Germinal center (tissue), 1 donor: ENCODE measurements at regions not wholly inside any gene's neighbourhood (a gene's known extent, or its start where the extent isn't known, plus 50 kb on each side); places are given as distances from the start of the nearest gene placed in this dataset.
"Not testable (repeated sequence)": the region's sequence is repeated elsewhere in the genome, so short reads cannot be mapped to it uniquely, and the experiment has no call there.

Source experiments
- DNase-seq: peaks from one replicate; pipeline ENCODE4 v3.0.0; 2012; ENCODE audit warnings: mixed read lengths, low spot score

DNA sequence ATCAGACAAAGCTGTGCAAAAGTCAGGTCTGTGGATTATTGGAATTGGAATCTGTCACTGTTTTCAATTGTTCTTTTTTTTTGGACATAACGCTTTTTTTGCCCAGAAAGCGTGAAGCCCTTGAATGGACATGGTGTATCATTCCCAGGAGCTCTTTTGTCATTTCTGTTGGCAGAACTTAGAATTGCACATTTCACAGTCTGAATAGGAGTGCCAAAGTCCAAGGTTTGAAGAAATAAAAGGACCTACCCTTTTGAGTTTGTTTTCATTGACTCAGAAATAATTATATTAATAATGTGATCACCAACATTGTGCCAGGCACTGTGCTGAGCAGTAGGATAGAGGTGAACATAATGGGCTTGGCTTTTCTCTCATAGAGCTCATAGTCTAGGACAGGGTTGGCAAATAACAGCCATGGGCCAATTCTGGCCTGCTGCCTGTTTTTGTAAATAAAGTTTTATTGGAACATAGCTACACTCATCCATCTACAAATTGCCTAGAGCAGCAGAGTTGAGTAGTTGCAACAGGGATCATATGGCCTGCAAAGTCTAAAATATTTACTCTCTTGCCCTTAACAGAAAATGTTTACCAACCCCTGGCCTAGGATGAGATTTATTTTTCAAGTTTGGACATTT, 62.6 kb upstream of the ATXN1 start:
- DNase-seq, result no peak

DNA sequence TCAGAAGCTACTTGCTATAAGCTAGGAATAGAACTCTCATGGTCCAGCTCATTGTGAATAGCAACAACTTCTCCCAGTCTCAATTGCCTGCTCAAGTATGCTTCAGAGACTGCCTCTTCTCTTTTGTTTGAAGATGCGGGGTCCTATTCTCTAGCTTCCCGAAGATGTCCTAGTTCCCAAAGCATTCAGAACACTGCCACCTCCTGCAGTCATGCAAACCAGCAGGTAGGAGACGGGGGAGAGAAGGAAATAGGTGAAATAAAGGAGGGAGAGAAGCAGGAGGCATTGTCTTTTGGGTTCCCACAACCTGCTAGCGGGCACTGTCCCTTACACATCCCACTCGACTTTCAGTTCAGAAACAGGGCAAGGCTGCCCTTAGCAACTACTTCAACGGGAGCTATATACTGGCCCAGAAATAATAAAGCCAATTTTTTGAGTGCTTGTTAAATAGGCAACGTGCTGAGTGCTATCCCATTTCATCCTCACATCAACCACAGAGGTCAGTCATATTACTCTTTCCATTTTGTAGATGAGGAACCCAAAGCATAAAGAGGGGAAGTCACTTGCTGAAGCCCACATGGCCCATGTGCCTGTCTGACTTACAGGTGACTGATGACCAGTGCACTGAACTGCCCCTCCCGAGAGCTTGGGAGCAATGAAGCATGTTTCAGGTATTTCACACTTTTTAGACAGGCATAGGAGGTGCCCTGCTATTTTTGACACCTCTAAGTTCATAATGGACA, 61.9 kb upstream of the ATXN1 start:
- DNase-seq, result no peak

DNA sequence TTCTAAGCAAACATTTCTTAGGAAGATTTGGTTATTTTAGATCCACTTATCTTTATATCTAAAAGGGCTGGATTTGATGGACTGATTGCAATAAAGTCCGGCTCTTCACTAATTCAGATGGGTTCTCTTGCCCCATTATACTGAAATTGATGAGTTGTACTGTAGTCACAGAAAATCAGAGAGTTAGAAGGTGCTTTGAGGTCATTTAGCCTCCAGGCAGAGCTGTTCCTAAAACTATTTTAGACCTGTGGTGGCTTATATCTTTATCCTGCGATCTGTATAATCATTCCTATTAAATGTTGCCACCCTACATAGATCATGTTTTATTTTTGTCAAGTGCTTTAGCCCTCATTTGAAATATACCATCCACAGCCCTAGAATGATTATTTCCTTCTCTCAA, 61.3 kb upstream of the ATXN1 start:
- no peak for DNase-seq

DNA sequence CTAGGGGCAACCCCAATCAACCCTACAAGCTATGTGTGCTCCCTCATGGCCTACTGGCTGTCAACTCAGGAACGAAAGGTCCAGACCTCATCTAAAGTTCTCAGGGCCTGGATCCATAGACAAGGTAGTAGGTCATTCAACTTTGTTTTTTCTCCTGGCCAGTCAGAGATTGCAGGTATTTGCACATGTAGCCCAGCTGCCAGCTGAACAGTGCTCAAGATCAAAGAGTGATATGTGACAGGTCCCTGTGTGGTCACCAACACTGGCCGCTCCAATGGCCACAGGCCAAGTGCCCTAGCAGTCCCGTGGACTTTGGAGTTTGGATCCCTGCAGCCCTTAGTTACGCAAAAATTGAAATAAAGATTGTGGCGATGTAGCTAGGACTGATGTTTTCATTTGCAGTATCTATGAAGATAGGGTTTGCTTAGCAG, 60.6 kb upstream of the ATXN1 start:
- DNase-seq, result no peak

- not testable (repeated sequence) for DNase-seq
Measured at GRCh38 chr6:16820262-16820661, 59.0 kb upstream of the ATXN1 start.

GRCh38 chr6:16819752-16820151, 58.5 kb upstream of the ATXN1 start:
- no peak for DNase-seq

GRCh38 chr6:16818992-16819626, 57.8 kb upstream of the ATXN1 start:
- no peak for DNase-seq

DNA sequence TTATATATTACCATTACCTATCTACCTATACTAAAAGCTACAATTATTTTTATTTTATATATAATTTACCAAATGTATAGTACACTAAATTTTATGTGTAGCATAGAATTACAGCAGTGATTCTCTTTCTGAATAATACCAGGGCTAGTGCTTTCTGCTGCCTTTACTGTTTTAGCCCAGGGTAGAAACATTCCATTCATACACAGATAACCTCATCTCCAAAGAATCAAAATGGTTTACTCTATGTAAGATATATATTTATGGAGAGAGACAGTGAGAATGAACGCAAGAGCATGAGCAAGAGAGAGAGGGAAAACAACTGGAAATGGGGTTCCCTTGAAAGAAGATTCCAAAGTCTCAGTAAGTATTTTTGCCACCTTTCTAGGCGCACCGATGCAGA, 56.3 kb upstream of the ATXN1 start:
- no peak for DNase-seq

GRCh38 chr6:16816891-16817290, 55.6 kb upstream of the ATXN1 start:
- DNase-seq, result no peak

DNA sequence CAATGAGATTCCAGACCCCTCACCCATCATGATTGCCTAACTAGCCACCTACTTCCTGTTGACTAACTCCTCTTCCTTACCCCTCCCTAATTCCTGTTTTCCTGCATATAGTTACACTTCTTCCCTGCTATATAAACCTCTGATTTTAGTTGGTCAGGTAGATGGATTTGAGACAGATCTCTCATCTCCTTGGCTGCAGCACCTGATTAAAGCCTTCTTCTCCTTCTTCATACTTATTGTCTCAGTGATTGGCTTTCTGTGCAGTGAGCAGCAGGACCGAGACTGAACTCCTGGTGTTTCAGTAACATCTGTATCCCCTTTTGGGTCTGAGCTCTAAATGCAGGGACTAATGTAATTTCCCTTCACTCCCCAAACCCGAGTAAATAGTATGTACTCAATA, 51.7 kb upstream of the ATXN1 start:
- DNase-seq, result no peak

GRCh38 chr6:16811277-16811979, 50.2 kb upstream of the ATXN1 start:
- DNase-seq, result no peak
